Vagina (tissue), 2 donors: ENCODE measurements at regions not wholly inside any gene's neighbourhood (a gene's known extent, or its start where the extent isn't known, plus 50 kb on each side); places are given as distances from the start of the nearest gene placed in this dataset.

Source experiments
- CTCF ChIP-seq, 3 experiments: fragments of 450-650 bp in 2 of 3; fragments of 200-600 bp in 1 of 3; sonication (generic) in 1 of 3; IDR thresholded peaks; one replicate each; pipeline ENCODE4 v1.5.1; 2017 to 2019; ENCODE audit warnings: antibody characterized with exemption in 3 of 3, mild to moderate bottlenecking in 2 of 3, moderate library complexity in 2 of 3
- POLR2A ChIP-seq, 2 donors: fragments of 450-650 bp; IDR thresholded peaks; one replicate each; pipeline ENCODE4 v1.6.1; 2017; ENCODE audit warnings: antibody characterized with exemption in 2 of 2, mild to moderate bottlenecking in 2 of 2, moderate library complexity in 2 of 2
- POLR2AphosphoS5 ChIP-seq, 2 donors: sonication (generic); formaldehyde crosslinking; IDR thresholded peaks; one replicate each; pipeline ENCODE4 v1.9.0; 2017; ENCODE audit warnings: antibody characterized with exemption in 2 of 2, mild to moderate bottlenecking in 2 of 2, low read depth in 1 of 2; ENCODE audit not compliant: insufficient read depth in 1 of 2

GRCh38 chr22:34475886-34476285, 555.6 kb upstream of the LARGE1 start:
- no peak for TF ChIP-seq CTCF (IDR thresholded peaks at IDR 0.05)
- no peak for TF ChIP-seq POLR2AphosphoS5 (IDR thresholded peaks at IDR 0.05; ENCODE audit: insufficient read depth in 1 of 2, low read depth in 1 of 2)
- TF ChIP-seq POLR2A (IDR thresholded peaks at IDR 0.05) = no peak
